ENCODE measurements at regions not wholly inside any gene's neighbourhood (a gene's known extent, or its start where the extent isn't known, plus 50 kb on each side); places are given as distances from the start of the nearest gene placed in this dataset.

DNA sequence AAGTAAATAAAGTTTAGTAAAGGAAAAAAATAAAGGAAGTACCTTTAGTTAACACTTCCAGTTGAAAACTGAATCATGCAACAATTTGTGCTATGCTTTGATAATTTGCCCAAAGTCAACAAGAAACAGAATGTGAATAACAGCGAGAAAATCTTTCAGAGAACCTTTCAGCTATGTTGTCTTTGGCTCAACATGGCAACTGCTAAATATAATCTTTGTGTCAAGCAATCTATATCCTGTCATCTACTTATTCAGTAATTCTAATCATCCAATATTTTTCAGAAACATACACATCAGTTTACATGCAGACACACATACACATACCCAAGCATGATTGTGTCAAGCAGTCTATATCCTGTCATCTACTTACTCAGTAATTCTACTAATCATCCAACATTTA is 136.0 kb upstream of the PABPC4L start:
- H3K4me3 ChIP-seq: no peak overlapping the region
- H3K9me3 ChIP-seq: no peaks in the 10 kb centered on the region
- H3K4me1 ChIP-seq: no peaks in the 10 kb centered on the region
- intact Hi-C loops (cut with DNase I): no loop called here
- DNase-seq (no peak), ATAC-seq (no peak)
- H3K36me3 ChIP-seq: no peaks in the 10 kb centered on the region
- H3K27me3 ChIP-seq: no peaks in the 10 kb centered on the region
- H3K27ac ChIP-seq: no peak overlapping the region
- no peak for TF ChIP-seq CTCF (IDR thresholded peaks at IDR 0.05)

GRCh38 chr4:134328741-134329140 is 127.2 kb upstream of the PABPC4L start:
- ATAC-seq (no peak), DNase-seq (no peak)
- H3K27ac ChIP-seq: no peak overlapping the region
- no peak overlapping the region for H3K4me3 ChIP-seq
- H3K27me3 ChIP-seq: no peaks in the 10 kb centered on the region
- TF ChIP-seq CTCF (IDR thresholded peaks at IDR 0.05): no peak
- no peaks in the 10 kb centered on the region for H3K9me3 ChIP-seq
- intact Hi-C loops (cut with DNase I): no loop called here
- no peaks in the 10 kb centered on the region for H3K4me1 ChIP-seq
- H3K36me3 ChIP-seq: no peaks in the 10 kb centered on the region

GRCh38 chr4:134327274-134328122 is 125.9 kb upstream of the PABPC4L start:
- Histone ChIP-seq H3K27me3 (no peaks in the 10 kb centered on the region), H3K4me1 (no peaks in the 10 kb centered on the region), H3K36me3 (no peaks in the 10 kb centered on the region), H3K9me3 (no peaks in the 10 kb centered on the region), H3K4me3 (no peak overlapping the region), H3K27ac (no peak overlapping the region)
- TF ChIP-seq CTCF (IDR thresholded peaks at IDR 0.05): no peak
- DNase-seq (no peak), ATAC-seq (no peak)
- intact Hi-C loops (cut with DNase I): no loop called here

- no peak for DNase-seq
- H3K27me3 ChIP-seq: no peaks in the 10 kb centered on the region
- ATAC-seq: no peak
- no peaks in the 10 kb centered on the region for H3K4me1 ChIP-seq
- H3K36me3 ChIP-seq: no peaks in the 10 kb centered on the region
- intact Hi-C loops (cut with DNase I): no loop called here
- H3K27ac ChIP-seq: no peak overlapping the region
- no peak for TF ChIP-seq CTCF (IDR thresholded peaks at IDR 0.05)
- no peaks in the 10 kb centered on the region for H3K9me3 ChIP-seq
- H3K4me3 ChIP-seq: no peak overlapping the region
These were observed 125.3 kb upstream of the PABPC4L start for GRCh38 chr4:134326866-134327265.

- Histone ChIP-seq H3K27me3 (no peaks in the 10 kb centered on the region), H3K4me1 (no peaks in the 10 kb centered on the region), H3K9me3 (no peaks in the 10 kb centered on the region), H3K36me3 (no peaks in the 10 kb centered on the region), H3K4me3 (no peak overlapping the region), H3K27ac (no peak overlapping the region)
- no peak for ATAC-seq
- DNase-seq: no peak
- intact Hi-C loops (cut with DNase I): no loop called here
- no peak for TF ChIP-seq CTCF (IDR thresholded peaks at IDR 0.05)
These were observed 122.6 kb upstream of the PABPC4L start for GRCh38 chr4:134324179-134324578.
